HG03159 (cell line): ENCODE measurements at regions not wholly inside any gene's neighbourhood (a gene's known extent, or its start where the extent isn't known, plus 50 kb on each side); places are given as distances from the start of the nearest gene placed in this dataset.

Experiments
- ATAC-seq: cut with Tn5 transposase; IDR thresholded peaks from one replicate; pipeline ENCODE4 v1.9.1; 2021; ENCODE audit warnings: mild to moderate bottlenecking, moderate library complexity; ENCODE audit not compliant: unreplicated experiment

DNA sequence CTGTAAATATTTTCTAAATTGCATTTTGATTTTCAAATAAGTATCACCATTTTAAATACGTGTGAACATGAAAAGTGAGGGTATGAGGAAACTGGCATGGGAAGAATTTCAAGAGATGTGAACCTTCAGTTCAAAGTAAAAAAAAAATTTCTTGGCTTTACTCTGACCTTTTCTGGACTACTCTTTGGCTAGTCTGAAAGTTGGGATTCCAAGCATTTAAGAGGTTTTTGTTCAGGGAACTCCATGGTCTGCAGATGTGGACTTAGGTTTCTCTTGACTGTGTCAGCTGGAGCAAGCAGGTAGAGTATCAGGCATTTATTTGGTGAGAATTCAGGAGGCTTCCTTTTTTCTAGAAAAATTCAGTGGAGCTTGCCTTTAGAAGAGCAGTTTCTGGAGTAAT, 311.6 kb downstream of the LRIG3 start:
- no peak for ATAC-seq

DNA sequence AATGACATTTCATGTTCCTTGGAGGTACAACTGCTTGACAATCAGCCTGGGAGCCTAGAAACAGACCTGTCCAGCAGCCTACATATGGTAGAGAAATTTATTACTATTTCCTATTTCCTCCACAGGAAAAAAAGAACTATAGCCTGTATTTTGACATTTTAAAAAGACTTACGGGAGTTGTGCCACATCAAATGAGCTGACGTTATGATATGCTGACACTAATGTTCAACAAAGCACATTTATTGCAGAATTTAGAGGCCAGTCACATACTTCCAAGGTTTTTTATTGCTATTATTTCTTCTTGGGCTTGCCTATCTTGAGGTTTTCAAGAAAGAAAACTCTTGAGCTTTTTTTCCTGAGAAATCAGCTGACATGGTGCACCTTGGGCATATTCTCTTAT, 305.3 kb downstream of the LRIG3 start:
- no peak for ATAC-seq

DNA sequence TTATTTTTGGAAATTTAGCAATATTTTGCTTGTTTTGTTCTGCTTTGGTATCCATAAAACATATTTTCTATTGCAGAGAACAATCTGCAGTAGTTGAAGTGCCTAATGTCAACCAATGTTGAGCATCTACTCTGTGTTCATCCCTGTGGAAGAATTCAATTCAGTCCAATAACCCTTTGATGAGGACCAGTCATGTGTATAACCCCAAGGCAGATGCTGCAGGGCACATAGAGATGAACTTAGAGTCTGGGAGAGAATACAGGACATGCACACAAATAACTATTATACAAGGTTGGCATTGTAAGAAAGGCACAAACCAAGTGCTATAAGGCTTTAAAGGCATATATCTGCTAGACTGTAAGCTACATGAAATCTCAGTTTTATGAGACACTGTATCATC, 304.7 kb downstream of the LRIG3 start:
- ATAC-seq: no peak

DNA sequence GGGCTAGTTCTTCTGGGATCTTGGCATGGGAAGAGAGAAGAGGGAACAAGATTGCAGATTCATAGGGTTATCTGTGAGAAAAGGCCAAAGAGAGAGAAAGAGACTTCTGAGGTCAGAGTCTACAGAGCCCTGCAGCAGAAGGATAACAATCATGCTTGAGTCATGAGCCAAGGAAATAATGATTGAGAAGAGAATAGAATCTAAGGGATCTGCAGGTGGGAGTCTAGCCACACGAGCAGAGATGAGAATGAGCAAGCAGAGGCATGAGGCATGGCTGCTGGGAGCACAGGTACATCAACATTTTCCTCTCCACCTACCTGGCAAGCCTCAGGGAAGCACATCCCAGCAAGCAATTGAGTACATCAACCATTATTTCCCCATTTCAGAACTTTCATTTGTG, 303.7 kb downstream of the LRIG3 start:
- no peak for ATAC-seq

DNA sequence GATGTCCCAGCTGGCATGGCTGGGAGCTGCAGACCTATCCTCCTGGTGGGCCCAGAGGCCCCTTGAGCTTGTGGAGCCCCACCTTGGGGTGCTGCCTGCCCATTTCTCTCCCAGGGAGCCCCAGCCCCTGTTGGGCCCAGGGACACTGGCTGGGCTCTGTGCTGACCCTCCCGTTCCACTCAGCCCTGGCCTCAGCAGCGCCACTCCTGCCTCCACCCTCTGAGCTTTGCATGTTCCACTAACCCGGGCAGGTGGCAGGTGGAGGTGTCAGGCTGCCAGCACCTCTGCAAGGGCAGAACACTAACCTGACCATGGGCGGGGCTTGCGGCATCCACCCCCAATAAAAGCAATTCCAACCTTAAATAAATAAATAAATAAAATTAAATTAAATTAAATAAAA, 299.2 kb downstream of the LRIG3 start:
- no peak for ATAC-seq

DNA sequence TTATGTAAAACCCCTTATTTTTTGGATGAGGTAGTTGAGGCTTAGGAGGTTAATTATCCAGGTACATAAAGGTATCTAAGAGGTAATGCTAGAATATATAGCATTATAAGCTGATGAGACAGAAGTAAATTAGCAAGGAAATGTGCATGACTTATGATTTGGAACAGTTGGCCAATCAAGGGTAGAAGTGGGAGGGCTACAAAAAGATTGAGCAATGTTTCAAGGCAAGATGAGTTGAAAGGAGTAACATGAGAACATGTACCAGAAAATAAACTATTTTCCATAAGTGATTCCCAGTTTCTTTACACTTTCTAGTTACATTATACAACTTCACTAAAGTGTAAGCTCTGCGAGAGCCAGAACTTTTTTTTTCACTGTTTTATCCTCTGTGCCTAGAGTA, 290.9 kb downstream of the LRIG3 start:
- ATAC-seq: no peak

DNA sequence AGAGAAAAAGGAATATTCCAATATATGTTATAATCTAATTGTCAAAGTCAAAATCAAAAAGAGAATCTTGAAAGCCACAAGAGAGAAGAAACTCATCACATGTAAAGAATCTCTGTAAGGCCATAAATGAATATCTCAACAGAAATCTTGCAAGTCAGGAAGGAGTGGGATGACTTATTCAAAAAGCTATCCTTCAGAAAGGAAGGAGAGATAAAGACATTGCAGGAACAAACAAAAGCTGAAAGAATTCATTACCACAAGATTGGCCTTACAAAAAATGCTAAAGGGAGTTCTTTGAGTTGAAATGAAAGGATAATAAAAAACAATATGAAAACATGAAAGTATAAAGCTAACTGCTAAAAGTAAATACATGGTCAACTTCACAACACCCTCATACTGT, 286.8 kb downstream of the LRIG3 start:
- ATAC-seq: no peak

DNA sequence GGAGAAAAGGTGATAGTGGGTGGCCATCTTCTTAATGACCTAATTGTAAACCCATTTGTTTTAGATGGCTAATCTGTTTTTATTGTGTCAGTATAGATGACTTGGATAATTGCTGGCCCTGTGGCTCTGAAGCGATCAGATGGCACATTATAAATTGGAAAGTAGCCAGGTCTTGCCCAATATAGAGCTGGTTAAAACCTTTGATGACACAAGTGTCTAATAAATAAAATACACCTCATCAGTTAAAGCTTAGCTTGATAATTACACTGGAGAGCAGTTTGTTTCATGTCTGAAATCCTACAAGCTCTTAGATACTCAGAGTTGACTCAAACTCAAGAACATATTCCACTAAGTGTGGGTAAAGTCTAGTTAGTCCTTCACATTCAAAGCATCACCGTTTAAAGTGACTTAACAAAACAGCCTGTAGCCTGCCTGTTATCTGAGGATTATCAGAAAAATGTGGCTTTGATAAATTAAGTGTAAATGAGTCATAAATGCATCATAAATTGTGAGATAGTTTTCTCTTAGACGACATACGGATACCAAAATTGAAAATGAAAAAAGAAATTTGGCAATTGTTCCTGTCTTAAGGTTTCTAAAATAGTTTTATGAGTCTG, 280.9 kb downstream of the LRIG3 start:
- ATAC-seq: no peak

DNA sequence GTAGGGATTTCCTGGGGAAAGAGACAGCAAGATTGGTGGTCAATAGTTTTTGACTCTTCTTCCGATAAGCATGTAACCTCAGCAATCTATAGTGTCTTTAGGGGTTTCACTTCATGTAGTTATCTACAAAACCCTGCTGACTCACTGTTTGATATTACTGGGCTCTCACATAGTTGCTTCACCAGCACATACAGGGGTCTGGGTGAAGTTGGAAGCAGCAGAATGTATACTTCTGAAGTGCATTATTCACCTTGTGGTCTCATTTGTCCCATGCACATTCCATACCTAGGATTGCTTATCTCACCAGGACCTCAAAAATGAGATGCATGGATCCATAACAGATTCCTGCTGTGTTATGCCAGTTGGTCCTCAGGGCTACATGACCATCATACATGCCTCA, 280.0 kb downstream of the LRIG3 start:
- no peak for ATAC-seq

DNA sequence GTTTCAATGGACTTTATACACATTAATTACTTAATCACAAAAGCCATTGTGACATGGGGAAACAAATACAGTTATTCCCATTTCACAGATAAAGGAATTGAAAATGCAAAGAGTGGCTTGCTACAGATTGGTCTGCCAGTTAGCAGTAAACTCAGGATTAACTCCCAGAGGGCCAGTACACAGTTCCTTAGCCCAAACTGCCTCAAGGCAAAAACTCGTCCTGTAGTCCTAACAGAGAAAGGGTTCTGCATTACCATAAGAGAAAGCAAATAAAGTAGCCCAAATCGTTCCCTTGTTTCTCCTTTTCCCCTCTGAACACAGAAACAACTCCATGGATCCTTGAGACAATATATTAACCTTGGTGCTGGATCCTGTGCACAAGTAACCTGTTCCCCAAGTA, 274.4 kb downstream of the LRIG3 start:
- no peak for ATAC-seq

DNA sequence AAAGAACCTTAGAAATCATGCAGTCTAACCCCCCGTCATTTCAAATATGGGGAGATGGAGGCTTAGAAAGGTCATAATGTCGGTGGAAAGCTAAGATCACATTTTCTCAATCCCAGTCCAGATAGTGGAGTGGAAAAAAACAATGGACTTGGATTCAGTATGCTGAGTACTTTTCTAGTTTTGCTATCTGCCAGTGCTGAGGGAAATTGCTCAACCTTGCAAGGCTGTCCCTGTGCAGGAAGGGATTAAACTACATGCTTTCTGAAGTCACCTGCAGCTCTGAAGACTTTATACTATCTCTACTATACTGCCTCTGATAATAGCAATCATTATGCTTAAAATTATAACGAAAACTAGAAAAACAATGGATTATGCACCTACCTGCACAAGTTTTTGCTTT, 272.8 kb downstream of the LRIG3 start:
- ATAC-seq: no peak

DNA sequence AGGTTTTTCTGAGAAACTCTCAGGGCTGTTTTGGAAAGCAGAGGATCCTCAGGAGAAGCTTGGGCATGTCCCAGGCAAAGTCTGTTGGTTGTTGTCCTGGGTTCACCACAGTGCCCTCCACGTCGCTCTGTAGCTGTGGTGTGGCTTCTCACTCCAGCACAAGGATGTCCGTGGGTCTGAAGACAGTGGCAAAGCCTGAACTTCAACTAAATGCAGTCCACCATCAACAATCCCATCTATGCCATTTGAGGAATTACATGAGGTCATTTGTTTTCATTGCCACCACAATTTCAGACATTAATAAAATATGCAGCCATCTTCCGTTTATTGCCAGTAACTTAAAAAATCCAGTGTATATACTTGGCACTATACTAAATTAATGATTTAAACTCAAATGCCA, 272.1 kb downstream of the LRIG3 start:
- ATAC-seq: no peak

DNA sequence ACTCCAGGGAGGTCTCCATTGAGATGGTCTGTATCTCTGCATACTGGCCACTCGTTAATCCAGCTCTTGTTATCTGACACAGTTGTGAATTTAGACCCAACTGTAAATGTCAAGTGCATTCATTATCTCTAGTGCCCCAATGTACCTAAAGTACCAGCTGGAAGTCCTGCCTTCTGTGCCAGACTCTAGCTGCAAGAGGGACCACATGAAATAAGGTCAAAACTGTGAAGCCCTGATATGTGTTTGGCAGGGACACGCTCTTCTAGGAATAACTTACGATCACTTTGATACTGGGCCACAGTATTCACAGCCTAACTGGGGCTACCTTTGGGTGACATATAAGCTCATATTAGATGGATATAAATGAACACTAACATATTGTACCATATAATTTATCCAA, 268.5 kb downstream of the LRIG3 start:
- no peak for ATAC-seq

DNA sequence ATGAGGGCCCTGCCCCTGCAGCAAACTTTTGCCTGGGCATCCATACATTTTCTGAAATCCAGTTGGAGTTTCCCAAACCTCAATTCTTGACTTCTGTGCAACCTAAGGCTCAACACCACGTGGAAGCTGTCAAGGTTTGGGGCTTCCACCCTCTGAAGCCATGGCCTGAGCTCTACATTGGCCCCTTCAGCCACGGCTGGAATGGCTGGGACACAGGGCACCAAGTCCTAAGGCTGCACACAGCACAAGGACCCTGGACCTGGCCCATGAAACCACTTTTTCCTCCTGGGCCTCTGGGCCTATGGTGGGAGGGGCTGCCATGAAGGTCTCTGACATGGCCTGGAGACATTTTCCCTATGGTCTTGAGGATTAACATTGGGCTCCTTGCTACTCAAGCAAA, 266.3 kb downstream of the LRIG3 start:
- no peak for ATAC-seq

DNA sequence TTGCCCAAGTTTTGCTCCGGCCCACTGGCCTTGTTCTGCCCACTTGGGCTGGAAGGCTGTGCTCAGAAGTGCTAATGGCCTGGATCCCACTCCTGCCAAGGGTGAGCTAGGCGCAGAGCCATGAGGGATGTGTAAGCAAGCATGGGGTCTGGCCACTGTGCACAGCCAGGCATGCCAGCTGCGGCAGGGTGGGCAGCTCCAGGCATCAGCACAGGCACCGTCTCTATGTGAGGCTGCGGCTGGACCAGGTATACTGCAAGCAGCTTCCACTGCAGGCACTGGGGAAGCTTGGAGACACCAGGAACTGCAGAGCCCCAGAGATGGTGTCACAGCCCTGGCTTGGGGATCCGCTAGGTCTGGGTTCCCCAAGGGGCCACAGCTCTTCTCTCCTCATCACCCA, 264.9 kb downstream of the LRIG3 start:
- no peak for ATAC-seq

DNA sequence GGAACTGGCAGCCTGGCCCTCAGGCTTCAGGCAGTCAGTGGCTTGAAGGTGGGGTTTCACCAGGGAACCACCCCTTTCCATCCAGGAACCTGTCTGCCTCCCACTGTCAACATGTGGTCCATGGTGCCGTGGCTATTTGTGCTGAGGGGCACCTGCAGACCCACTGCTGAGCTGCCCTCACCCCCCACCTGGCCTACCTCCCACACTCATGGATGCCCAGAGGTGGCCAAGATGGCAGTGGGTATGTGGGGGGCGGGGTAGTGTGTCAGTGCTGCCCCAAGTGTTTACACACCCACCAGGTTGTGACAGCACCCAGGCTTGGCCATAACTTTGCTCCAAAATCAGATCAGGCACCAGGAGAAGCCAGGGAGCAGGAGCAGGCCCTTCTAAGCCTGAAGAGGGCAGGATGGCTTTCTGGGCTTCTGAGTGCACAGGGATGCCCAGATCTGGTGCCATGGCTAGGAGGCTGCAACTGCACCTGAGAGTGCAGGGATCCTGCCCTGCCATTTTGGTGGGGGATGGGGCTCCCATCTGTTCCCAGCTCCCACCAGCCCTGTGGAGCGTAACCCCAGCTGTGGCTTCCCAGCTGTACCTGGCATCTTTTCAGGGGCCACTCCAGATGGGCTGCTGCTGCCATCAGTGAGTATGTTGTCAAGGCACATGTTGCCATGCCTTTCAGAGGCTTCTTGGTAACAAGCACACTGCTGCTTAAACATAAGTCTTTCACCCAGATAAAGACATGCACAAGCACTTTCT, 263.9 kb downstream of the LRIG3 start:
- no peak for ATAC-seq

DNA sequence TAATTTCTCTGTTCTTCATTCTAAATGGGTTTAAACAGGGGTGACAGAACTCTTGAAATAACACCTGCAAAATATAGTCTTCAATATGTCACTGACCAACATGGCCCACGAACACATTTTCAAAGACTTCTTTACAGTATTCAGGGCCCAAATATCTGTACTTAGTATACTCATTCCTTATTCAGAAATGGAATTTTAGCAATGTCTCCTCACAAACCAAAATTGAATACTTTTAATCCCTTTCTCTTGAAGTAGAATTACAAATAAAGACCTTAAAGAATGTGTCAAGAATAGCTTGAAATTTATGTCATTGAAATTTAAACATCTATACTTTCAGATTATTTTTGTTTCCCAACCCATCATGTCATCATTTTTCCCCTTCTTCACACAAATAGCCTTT, 263.1 kb downstream of the LRIG3 start:
- no peak for ATAC-seq

DNA sequence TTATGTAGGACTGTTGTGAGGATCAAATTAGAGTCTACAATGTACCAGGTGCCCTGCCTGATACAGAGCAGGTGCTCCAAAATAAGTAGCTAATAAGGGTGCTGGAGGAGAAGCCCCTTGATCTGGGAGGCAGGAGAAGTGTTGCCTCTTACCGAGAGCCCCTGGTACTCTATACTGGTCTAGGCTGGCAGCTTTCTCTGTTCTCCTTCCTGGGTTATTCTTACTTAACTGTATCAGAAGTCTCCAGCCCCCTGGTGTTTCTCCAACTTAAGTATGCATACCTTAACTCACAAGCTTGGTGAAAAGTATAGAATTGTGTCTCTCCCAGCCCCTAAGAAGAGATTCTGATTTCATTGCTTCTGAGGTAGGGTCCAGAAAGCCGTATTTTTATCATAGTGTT, 254.9 kb downstream of the LRIG3 start:
- ATAC-seq: no peak

DNA sequence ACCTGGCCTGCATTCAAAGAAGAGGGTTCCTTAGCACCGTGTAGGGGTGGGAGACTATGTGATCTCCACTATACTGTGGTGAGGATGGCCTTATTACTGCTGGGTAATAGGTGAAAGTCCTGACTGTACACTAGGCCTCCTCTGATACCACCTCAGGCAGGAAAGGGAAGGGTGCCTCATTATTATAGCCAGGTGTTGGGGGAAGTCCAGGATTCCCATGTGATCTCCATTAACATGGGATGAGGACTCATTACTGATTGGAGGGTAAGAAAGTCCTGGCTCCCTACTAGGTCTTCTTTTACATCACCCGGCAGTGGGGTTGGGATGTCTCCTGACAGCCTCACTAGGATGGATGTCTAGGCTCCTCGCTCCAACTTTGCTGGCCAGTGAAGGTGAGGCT, 252.1 kb downstream of the LRIG3 start:
- no peak for ATAC-seq

DNA sequence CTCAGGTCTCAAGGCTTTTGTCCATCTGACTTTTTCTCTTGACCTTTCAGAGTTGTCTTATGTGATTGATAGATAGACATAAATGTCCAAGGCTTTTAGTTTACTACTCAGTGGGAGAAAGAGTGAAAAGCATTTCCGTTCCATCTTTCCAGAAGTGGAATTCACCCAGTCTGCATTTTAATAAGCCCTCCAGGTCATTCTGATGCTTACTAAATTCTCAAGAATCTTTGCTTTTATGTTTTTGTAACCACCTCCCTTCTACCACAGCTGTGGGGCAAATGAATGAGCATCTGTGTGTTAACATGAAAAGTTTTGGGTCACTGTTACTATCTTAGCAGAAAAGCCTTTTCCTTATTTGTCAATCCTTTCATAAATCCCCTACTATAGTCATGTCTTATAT, 251.4 kb downstream of the LRIG3 start:
- ATAC-seq: no peak

DNA sequence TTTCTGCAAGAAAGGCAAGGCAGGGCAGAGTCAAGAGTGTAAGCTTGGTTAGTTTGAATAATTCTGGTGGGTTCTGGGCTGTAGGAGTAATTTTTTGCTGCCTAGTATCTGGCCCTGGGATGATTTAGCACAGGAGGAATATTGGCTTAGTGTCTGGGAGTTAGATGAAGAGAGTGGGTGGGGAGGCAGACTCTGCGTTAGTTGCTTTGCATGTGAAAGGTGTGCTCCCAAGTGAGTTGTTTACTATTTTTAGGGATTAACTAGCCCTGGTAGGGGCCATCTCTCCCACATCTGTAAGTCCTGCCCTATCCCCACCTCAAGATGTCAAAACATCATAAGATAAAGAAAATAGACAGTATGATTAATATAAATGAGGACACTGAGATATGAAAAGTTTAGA, 249.7 kb downstream of the LRIG3 start:
- ATAC-seq: no peak

DNA sequence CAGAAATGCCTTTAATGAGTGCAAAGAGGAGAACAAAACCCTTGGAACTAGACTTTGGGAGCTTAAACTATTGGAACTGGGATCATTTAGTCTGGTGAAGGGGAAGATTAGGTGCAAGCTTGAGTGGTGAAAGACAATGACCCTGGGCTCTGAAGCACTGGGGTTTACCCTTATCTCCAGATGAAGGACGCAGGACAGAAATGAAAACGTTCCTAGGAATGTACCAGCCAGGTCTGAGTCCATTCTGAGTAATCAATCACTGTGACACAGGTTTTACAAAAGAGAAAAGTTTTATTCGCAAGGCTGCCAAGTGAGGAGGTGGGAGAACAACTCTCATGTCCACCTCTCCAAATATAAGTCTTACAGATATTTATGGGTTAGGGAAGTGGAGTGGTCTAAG, 249.1 kb downstream of the LRIG3 start:
- no peak for ATAC-seq

DNA sequence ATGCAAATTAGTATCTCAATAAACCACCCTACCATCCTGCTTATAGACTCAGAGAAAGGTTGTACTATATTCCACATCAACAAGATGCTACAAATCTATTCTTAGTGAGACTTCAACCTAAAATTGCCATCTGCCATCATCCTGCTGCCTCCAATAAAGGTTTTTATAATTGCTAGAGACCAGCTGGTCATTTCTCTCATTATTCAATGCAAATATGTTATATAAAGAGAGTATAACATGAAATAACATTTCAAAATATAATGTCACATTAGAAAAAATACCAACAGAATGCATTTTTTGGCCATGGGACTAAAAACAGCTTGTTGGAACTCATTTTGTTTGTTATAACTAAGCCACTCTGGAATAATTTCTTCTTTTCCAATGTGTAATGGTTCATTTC, 247.3 kb downstream of the LRIG3 start:
- no peak for ATAC-seq
